ENCODE measurements at regions not wholly inside any gene's neighbourhood (a gene's known extent, or its start where the extent isn't known, plus 50 kb on each side); places are given as distances from the start of the nearest gene placed in this dataset.
A peak's percentile ranks its signal among the peaks of the same experiment; 100 is the strongest.
"Not testable (repeated sequence)": the region's sequence is repeated elsewhere in the genome, so short reads cannot be mapped to it uniquely, and the experiment has no call there.

DNA sequence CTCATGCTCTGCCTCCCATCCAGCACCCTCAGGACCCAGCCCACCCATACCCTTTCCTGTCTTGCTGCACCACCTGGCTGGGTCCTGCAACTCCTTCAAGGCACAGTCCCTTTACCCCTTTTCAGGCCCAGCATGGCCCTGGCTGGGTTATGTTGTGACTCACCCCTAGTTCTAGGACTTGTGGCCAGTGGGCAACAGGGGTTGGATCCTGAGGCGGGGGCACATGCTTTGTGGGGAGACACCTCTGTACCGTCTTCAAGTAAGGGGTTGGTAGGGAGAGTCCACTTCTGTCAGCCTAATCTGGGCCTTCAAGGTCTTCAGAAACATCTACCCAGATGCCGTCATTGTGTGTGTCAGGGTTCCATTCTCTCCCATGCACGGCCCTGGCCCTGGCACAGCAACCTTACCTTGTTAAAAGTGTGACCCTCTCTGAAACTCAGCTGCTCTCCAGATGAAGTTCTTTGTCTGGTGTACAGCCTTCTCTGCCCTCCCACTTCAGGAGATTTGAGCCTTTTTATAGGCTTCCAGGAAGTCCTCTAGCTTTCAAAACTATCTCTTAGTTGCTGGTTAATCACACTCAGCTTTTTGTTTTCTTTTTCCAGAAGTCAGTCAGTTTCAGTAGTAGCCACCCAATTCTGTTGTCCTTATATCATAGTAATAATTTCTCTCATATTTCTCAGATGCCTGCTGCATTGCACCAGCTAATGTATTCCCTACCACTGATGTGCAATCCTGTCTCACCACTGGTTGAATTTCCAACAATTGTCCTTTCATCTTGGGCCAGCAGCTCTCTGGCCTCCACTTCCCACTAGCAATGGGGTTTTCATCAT lies 107.3 kb downstream of the NRN1 start:
- H3K27me3 ChIP-seq (ENCODE audit: control insufficient read depth in 3 of 3, insufficient read depth in 3 of 3, low read length in 3 of 3) = peaks cover 0 to 7% (median 0%) of the 10 kb centered on the region in 3 donors
- H3K36me3 ChIP-seq (ENCODE audit: control insufficient read depth in 3 of 3, insufficient read depth in 3 of 3, low read length in 3 of 3) = no peaks in the 10 kb centered on the region
- H3K4me1 ChIP-seq (ENCODE audit: control insufficient read depth in 3 of 3, insufficient read depth in 3 of 3, low read length in 3 of 3) = no peaks in the 10 kb centered on the region
- H3K9me3 ChIP-seq (ENCODE audit: control insufficient read depth in 3 of 3, low read length in 3 of 3) = no peaks in the 10 kb centered on the region
- no peak overlapping the region for H3K27ac ChIP-seq (ENCODE audit: low read depth, low read length)
- no peak overlapping the region for H3K9ac ChIP-seq (ENCODE audit: low read depth in 1 of 3, low read length in 3 of 3)
- H3K4me3 ChIP-seq (ENCODE audit: low read length in 3 of 3) = no peak overlapping the region

DNA sequence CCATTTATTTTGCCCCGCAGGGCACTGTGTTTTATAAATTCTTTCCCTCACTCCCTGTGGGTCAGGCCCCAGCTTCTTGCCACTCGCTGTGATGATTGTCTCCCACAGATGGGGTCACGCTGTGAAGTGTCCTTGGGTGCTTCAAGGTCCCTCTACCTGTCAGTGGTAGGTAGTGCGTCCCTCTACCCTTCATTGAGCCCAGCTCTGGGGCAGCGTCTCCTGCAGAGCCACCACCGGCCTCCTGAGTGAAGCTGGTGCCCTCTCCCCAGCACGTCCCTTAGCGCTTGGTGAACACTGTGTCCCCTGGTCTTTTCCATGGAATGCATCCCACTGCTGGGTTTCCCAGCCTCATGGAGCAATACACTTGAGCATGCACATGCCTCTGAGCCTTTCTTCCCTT lies 108.2 kb downstream of the NRN1 start:
- Histone ChIP-seq H3K36me3 (ENCODE audit: control insufficient read depth in 3 of 3, insufficient read depth in 3 of 3, low read length in 3 of 3) (no peaks in the 10 kb centered on the region), H3K4me1 (ENCODE audit: control insufficient read depth in 3 of 3, insufficient read depth in 3 of 3, low read length in 3 of 3) (no peaks in the 10 kb centered on the region), H3K9me3 (ENCODE audit: control insufficient read depth in 3 of 3, low read length in 3 of 3) (no peaks in the 10 kb centered on the region), H3K27me3 (ENCODE audit: control insufficient read depth in 3 of 3, insufficient read depth in 3 of 3, low read length in 3 of 3) (peaks cover 0 to 7% (median 0%) of the 10 kb centered on the region in 3 donors), H3K4me3 (ENCODE audit: low read length in 3 of 3) (no peak overlapping the region), H3K27ac (ENCODE audit: low read depth, low read length) (no peak overlapping the region), H3K9ac (ENCODE audit: low read depth in 1 of 3, low read length in 3 of 3) (no peak overlapping the region)

DNA sequence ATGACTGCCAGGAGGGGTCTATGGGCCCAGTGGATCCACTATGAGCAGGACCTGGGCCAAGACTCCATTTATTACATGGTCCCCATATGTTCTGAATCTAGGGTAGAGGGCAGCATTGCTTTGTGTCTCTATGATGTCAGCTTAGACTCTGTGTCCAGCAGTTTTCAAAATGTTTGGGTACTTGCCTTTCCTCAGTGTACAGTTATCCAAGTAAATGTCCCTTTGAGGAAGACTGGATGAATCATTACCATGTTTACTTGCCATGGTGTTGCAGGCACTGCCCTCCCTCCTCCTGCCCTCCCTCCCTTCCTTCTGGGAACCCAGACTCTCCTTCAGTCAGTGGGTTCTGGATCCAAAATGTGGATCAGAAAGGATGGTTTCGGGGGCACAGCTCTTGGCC lies 108.6 kb downstream of the NRN1 start:
- no peak overlapping the region for H3K9ac ChIP-seq (ENCODE audit: low read depth in 1 of 3, low read length in 3 of 3)
- peaks cover 0 to 10% (median 0%) of the 10 kb centered on the region in 3 donors for H3K27me3 ChIP-seq (ENCODE audit: control insufficient read depth in 3 of 3, insufficient read depth in 3 of 3, low read length in 3 of 3)

DNA sequence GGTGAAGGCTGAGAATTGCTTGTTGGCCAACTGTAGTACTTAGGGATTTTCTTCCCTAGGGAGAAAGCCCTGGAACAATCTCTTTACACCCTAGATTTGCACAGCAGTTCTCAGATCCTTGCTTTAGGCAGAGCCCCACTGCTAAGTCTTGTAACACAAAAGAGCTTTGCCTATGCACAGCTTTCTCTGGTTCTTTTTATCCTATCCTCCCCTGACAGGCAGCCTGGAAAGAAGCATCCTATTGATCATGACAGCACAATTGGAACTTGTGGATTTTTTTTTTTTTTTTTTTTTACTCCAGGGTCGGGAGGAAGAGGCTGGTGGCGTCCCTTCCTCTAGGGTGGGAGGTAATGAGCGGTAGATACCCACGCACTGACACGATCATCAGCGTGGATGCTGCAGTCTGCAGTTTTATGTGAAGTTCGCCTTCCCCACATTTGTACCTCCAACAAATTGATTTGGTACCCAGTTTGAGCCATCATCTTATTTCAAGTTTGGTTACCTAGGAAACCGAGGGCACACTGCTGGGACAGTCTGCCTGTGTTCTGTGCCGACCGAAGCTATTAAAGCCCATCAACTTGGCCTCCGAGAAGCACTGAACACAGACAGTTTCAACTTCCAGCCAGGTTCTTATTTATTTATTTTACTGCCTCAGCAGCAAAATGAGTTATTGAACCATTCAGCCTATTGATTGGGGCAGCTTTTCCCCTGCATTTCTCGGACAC lies 110.1 kb downstream of the NRN1 start:
- Histone ChIP-seq H3K4me3 (ENCODE audit: low read length in 3 of 3) (no peak overlapping the region), H3K27ac (ENCODE audit: low read depth, low read length) (no peak overlapping the region), H3K36me3 (ENCODE audit: control insufficient read depth in 3 of 3, insufficient read depth in 3 of 3, low read length in 3 of 3) (no peaks in the 10 kb centered on the region), H3K9ac (ENCODE audit: low read depth in 1 of 3, low read length in 3 of 3) (no peak overlapping the region), H3K9me3 (ENCODE audit: control insufficient read depth in 3 of 3, low read length in 3 of 3) (peaks cover 0 to 3% (median 0%) of the 10 kb centered on the region in 3 donors), H3K4me1 (ENCODE audit: control insufficient read depth in 3 of 3, insufficient read depth in 3 of 3, low read length in 3 of 3) (no peaks in the 10 kb centered on the region), H3K27me3 (ENCODE audit: control insufficient read depth in 3 of 3, insufficient read depth in 3 of 3, low read length in 3 of 3) (peaks cover 0 to 12% (median 2%) of the 10 kb centered on the region in 3 donors)

More for the DNA sequence above, 108.6 kb downstream of the NRN1 start:
- Histone ChIP-seq H3K9me3 (ENCODE audit: control insufficient read depth in 3 of 3, low read length in 3 of 3) (peaks cover 0 to 3% (median 0%) of the 10 kb centered on the region in 3 donors), H3K4me1 (ENCODE audit: control insufficient read depth in 3 of 3, insufficient read depth in 3 of 3, low read length in 3 of 3) (no peaks in the 10 kb centered on the region), H3K4me3 (ENCODE audit: low read length in 3 of 3) (no peak overlapping the region), H3K27ac (ENCODE audit: low read depth, low read length) (no peak overlapping the region), H3K36me3 (ENCODE audit: control insufficient read depth in 3 of 3, insufficient read depth in 3 of 3, low read length in 3 of 3) (no peaks in the 10 kb centered on the region)

DNA sequence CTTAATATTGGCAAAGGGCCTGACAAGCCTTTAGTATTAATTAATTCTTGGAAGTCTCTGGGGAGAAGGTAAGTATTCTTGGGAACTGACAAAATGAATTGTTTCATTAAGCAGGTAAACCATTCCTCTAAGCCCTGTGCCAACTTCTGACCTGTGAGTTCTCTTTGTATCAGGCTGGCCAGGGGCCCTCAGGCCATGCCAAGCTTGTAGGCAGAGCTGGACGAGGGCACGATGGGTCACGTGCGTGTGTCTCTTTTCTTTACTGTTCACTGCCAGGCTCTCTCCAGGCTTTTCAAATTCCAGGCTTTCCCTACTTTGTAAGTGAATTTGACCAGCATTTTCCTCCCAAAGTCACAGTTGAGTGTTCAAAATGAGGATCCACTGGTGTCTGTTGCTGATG lies 112.4 kb downstream of the NRN1 start:
- Histone ChIP-seq H3K9ac (ENCODE audit: low read depth in 1 of 3, low read length in 3 of 3) (no peak overlapping the region), H3K4me3 (ENCODE audit: low read length in 3 of 3) (no peak overlapping the region), H3K9me3 (ENCODE audit: control insufficient read depth in 3 of 3, low read length in 3 of 3) (peaks cover 0 to 3% (median 0%) of the 10 kb centered on the region in 3 donors), H3K4me1 (ENCODE audit: control insufficient read depth in 3 of 3, insufficient read depth in 3 of 3, low read length in 3 of 3) (no peaks in the 10 kb centered on the region), H3K36me3 (ENCODE audit: control insufficient read depth in 3 of 3, insufficient read depth in 3 of 3, low read length in 3 of 3) (no peaks in the 10 kb centered on the region), H3K27me3 (ENCODE audit: control insufficient read depth in 3 of 3, insufficient read depth in 3 of 3, low read length in 3 of 3) (peaks cover 0 to 12% (median 2%) of the 10 kb centered on the region in 3 donors), H3K27ac (ENCODE audit: low read depth, low read length) (no peak overlapping the region)

DNA sequence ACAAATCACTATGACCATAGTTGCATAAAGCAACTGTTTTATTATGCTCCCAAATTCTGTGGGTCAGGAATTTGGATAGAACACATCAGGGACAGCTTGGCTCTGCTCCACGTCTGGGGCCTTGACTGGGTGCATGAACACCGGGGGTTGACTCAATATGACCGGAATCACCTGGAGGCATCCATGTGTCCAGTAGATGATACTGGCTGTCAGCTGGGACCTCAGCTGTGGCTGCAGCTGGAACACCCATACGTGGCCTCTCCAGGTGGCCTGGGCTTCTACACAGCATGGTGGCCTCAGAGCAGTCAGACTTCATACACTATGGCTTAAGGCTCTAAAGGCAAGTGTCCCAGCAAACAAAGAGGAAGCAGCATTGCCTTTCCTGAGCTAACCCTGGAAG lies 113.4 kb downstream of the NRN1 start:
- H3K27me3 ChIP-seq (ENCODE audit: control insufficient read depth in 3 of 3, insufficient read depth in 3 of 3, low read length in 3 of 3) = peaks cover 0 to 5% (median 2%) of the 10 kb centered on the region in 3 donors
- H3K4me1 ChIP-seq (ENCODE audit: control insufficient read depth in 3 of 3, insufficient read depth in 3 of 3, low read length in 3 of 3) = no peaks in the 10 kb centered on the region
- H3K4me3 ChIP-seq (ENCODE audit: low read length in 3 of 3) = no peak overlapping the region
- H3K36me3 ChIP-seq (ENCODE audit: control insufficient read depth in 3 of 3, insufficient read depth in 3 of 3, low read length in 3 of 3) = no peaks in the 10 kb centered on the region
- H3K9ac ChIP-seq (ENCODE audit: low read depth in 1 of 3, low read length in 3 of 3) = no peak overlapping the region
- no peak overlapping the region for H3K27ac ChIP-seq (ENCODE audit: low read depth, low read length)
- H3K9me3 ChIP-seq (ENCODE audit: control insufficient read depth in 3 of 3, low read length in 3 of 3) = peaks cover 0 to 3% (median 0%) of the 10 kb centered on the region in 3 donors

DNA sequence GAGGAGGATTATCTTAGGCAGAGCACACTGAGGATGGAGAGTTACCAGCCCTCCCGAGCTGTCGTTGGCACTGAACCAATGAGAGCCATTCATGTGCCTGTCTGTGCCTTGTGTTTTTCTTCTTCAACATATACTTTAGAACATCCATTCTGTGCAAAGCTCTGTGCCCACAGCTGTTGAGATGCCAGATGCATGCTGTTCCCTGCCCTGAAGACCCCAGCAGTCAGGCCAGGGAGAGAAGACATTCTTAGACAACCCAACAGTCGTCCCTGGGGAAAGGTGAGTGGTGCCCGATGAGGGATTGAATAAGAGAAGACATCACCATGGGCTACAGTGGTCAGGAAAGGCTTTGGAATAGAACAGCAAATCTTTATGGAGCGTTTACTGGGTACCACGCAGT lies 114.1 kb downstream of the NRN1 start:
- Histone ChIP-seq H3K9me3 (ENCODE audit: control insufficient read depth in 3 of 3, low read length in 3 of 3) (peaks cover 0 to 3% (median 0%) of the 10 kb centered on the region in 3 donors), H3K27me3 (ENCODE audit: control insufficient read depth in 3 of 3, insufficient read depth in 3 of 3, low read length in 3 of 3) (peaks cover 0 to 5% (median 2%) of the 10 kb centered on the region in 3 donors), H3K27ac (ENCODE audit: low read depth, low read length) (no peak overlapping the region), H3K9ac (ENCODE audit: low read depth in 1 of 3, low read length in 3 of 3) (no peak overlapping the region), H3K4me1 (ENCODE audit: control insufficient read depth in 3 of 3, insufficient read depth in 3 of 3, low read length in 3 of 3) (no peaks in the 10 kb centered on the region), H3K36me3 (ENCODE audit: control insufficient read depth in 3 of 3, insufficient read depth in 3 of 3, low read length in 3 of 3) (no peaks in the 10 kb centered on the region), H3K4me3 (ENCODE audit: low read length in 3 of 3) (peak overlapping the region in 2 of 3 donors; percentile 22 to 31)

DNA sequence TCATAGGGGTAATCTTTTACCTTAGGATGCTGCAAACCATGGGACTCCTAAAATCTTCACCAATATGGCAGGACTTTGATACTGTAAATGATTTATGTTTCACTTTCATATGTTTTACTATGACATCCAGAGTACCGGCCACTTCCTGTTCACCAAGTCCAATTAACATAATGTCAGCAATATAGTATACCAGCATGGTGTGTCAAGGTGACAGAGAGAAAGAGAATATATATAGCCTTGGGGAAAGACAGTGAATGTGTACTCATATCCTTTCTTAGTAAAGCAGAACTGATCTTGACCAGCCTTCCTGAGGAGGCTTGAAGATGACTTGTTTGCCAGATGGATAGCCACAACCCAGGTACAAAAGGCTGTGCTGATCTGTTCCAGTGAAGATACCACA lies 127.9 kb downstream of the NRN1 start:
- H3K9ac ChIP-seq (ENCODE audit: low read depth in 1 of 3, low read length in 3 of 3) = no peak overlapping the region
- H3K27me3 ChIP-seq (ENCODE audit: control insufficient read depth in 3 of 3, insufficient read depth in 3 of 3, low read length in 3 of 3) = no peaks in the 10 kb centered on the region

DNA sequence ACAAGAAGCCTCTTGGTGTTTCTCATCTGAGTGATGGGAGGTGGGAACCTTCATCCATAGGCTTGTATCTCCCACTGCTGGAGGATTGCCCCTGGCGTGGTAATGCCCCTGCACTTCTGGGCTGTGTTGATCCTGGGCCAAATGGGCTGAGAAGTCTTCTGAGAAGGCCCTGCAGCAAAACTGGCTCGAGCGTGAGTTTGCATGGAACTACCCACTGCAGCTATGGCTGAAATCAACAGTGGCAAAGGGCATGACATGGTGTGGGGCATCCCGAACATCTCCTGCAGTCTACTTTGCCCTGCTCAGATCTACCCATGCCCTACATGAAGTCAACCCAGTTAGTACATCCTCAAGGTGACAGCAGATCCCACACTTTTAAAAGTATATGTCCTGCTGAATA lies 130.6 kb downstream of the NRN1 start:
- Histone ChIP-seq H3K9me3 (ENCODE audit: control insufficient read depth in 3 of 3, low read length in 3 of 3) (peaks cover 0 to 4% (median 3%) of the 10 kb centered on the region in 3 donors), H3K9ac (ENCODE audit: low read depth in 1 of 3, low read length in 3 of 3) (no peak overlapping the region), H3K27me3 (ENCODE audit: control insufficient read depth in 3 of 3, insufficient read depth in 3 of 3, low read length in 3 of 3) (no peaks in the 10 kb centered on the region), H3K27ac (ENCODE audit: low read depth, low read length) (no peak overlapping the region), H3K4me1 (ENCODE audit: control insufficient read depth in 3 of 3, insufficient read depth in 3 of 3, low read length in 3 of 3) (no peaks in the 10 kb centered on the region), H3K36me3 (ENCODE audit: control insufficient read depth in 3 of 3, insufficient read depth in 3 of 3, low read length in 3 of 3) (no peaks in the 10 kb centered on the region), H3K4me3 (ENCODE audit: low read length in 3 of 3) (no peak overlapping the region)

More for the DNA sequence above, 127.9 kb downstream of the NRN1 start:
- H3K36me3 ChIP-seq (ENCODE audit: control insufficient read depth in 3 of 3, insufficient read depth in 3 of 3, low read length in 3 of 3) = no peaks in the 10 kb centered on the region
- no peaks in the 10 kb centered on the region for H3K4me1 ChIP-seq (ENCODE audit: control insufficient read depth in 3 of 3, insufficient read depth in 3 of 3, low read length in 3 of 3)
- no peaks in the 10 kb centered on the region for H3K9me3 ChIP-seq (ENCODE audit: control insufficient read depth in 3 of 3, low read length in 3 of 3)
- H3K4me3 ChIP-seq (ENCODE audit: low read length in 3 of 3) = no peak overlapping the region
- H3K27ac ChIP-seq (ENCODE audit: low read depth, low read length) = no peak overlapping the region

DNA sequence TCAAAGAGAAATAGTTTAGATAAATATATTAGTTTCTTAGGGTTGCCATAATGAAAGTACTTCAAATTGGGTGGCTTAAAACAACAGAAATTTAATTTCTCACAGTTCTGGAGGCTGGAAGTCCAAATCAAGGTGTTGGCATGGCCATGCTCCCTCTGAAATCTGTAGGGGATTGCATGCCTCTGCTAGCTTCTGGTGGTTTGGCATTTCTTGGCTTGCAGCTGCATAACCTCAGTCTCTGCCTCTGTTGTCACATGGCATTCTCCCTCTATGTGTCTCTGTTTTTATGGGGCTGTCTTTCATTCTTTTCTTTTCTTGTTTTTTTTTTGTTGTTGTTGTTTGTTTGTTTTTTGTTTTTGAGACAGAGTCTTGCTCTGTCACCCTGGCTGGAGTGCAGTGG lies 132.7 kb downstream of the NRN1 start:
- H3K9ac ChIP-seq (ENCODE audit: low read depth in 1 of 3, low read length in 3 of 3); H3K36me3 ChIP-seq (ENCODE audit: control insufficient read depth in 3 of 3, insufficient read depth in 3 of 3, low read length in 3 of 3); H3K4me3 ChIP-seq (ENCODE audit: low read length in 3 of 3); H3K27me3 ChIP-seq (ENCODE audit: control insufficient read depth in 3 of 3, insufficient read depth in 3 of 3, low read length in 3 of 3); H3K27ac ChIP-seq (ENCODE audit: low read depth, low read length); H3K9me3 ChIP-seq (ENCODE audit: control insufficient read depth in 3 of 3, low read length in 3 of 3); H3K4me1 ChIP-seq (ENCODE audit: control insufficient read depth in 3 of 3, insufficient read depth in 3 of 3, low read length in 3 of 3): not testable (repeated sequence)

Data from skeletal muscle tissue (tissue), 3 donors.